Fibroblast of skin of right quadriceps (primary cell): ENCODE measurements at regions not wholly inside any gene's neighbourhood (a gene's known extent, or its start where the extent isn't known, plus 50 kb on each side); places are given as distances from the start of the nearest gene placed in this dataset.
"Not testable (repeated sequence)": the region's sequence is repeated elsewhere in the genome, so short reads cannot be mapped to it uniquely, and the experiment has no call there.

Experiments used
- DNase-seq: peaks from one replicate; pipeline ENCODE4 v3.0.0-alpha.2; 2013

- not testable (repeated sequence) for DNase-seq
Observed at GRCh38 chr7:73244782-73245311, 63.8 kb downstream of the NSUN5 start.

GRCh38 chr7:73234994-73235717, 73.5 kb downstream of the NSUN5 start:
- not testable (repeated sequence) for DNase-seq

GRCh38 chr7:73225745-73226144, 82.9 kb downstream of the NSUN5 start:
- DNase-seq = not testable (repeated sequence)

GRCh38 chr7:73221724-73222123, 86.9 kb downstream of the NSUN5 start:
- DNase-seq = not testable (repeated sequence)

GRCh38 chr7:73220766-73221370, 87.8 kb downstream of the NSUN5 start:
- DNase-seq = not testable (repeated sequence)

- DNase-seq = not testable (repeated sequence)
Observed at GRCh38 chr7:73220357-73220756, 88.3 kb downstream of the NSUN5 start.

- DNase-seq = not testable (repeated sequence)
Observed at GRCh38 chr7:73218802-73219201, 89.8 kb downstream of the NSUN5 start.

- not testable (repeated sequence) for DNase-seq
Observed at GRCh38 chr7:73216046-73216675, 92.5 kb downstream of the NSUN5 start.

GRCh38 chr7:73215232-73215631, 93.4 kb downstream of the NSUN5 start:
- DNase-seq = not testable (repeated sequence)

GRCh38 chr7:73214471-73214870, 94.2 kb downstream of the NSUN5 start:
- not testable (repeated sequence) for DNase-seq

GRCh38 chr7:73213076-73213475, 95.5 kb downstream of the NSUN5 start:
- DNase-seq = not testable (repeated sequence)

- DNase-seq = not testable (repeated sequence)
Observed at GRCh38 chr7:73205594-73205993, 103.0 kb downstream of the NSUN5 start.

- peak; percentile 65 for DNase-seq
Observed at GRCh38 chr7:73204898-73205297, 103.7 kb downstream of the NSUN5 start.

GRCh38 chr7:73203312-73203711, 105.3 kb downstream of the NSUN5 start:
- not testable (repeated sequence) for DNase-seq

- DNase-seq = not testable (repeated sequence)
Observed at GRCh38 chr7:73201264-73201663, 107.4 kb downstream of the NSUN5 start.

GRCh38 chr7:73200518-73201099, 108.0 kb downstream of the NSUN5 start:
- not testable (repeated sequence) for DNase-seq

- DNase-seq = not testable (repeated sequence)
Observed at GRCh38 chr7:73193991-73194390, 108.2 kb upstream of the SPDYE9 start.

GRCh38 chr7:73190483-73191155, 104.8 kb upstream of the SPDYE9 start:
- not testable (repeated sequence) for DNase-seq

- not testable (repeated sequence) for DNase-seq
Observed at GRCh38 chr7:73188287-73188686, 102.4 kb upstream of the SPDYE9 start.

GRCh38 chr7:73186589-73187309, 100.9 kb upstream of the SPDYE9 start:
- DNase-seq = not testable (repeated sequence)

GRCh38 chr7:73176813-73177212, 91.0 kb upstream of the SPDYE9 start:
- not testable (repeated sequence) for DNase-seq

- DNase-seq = not testable (repeated sequence)
Observed at GRCh38 chr7:73175322-73175721, 89.5 kb upstream of the SPDYE9 start.
